Peyer's patch (tissue), 4 donors: ENCODE measurements at regions not wholly inside any gene's neighbourhood (a gene's known extent, or its start where the extent isn't known, plus 50 kb on each side); places are given as distances from the start of the nearest gene placed in this dataset.

ENCODE experiments used
- DNase-seq, 3 donors: peaks; one replicate each; pipeline ENCODE4 v3.0.0-alpha.2; 2017 to 2019
- H3K27ac ChIP-seq, 4 donors: fragments of 200-600 bp; sonication (generic); one replicate each; pipeline ENCODE4 v1.5.1; 2016 to 2019
- H3K27me3 ChIP-seq, 2 donors: fragments of 200-600 bp; sonication (generic); one replicate each; pipeline ENCODE4 v1.5.1; 2019
- H3K36me3 ChIP-seq, 3 donors: fragments of 200-600 bp; sonication (generic); one replicate each; pipeline ENCODE4 v1.5.1; 2016 to 2019
- H3K4me1 ChIP-seq, 4 donors: fragments of 200-600 bp; sonication (generic); one replicate each; pipeline ENCODE4 v1.5.1; 2016 to 2019
- H3K4me3 ChIP-seq, 4 donors: fragments of 200-600 bp; sonication (generic); 1 replicate in 3 of 4; 2 replicates in 1 of 4; pipeline ENCODE4 v1.5.1; 2016 to 2019; ENCODE audit warnings: mild to moderate bottlenecking in 1 of 4
- H3K9me3 ChIP-seq, 4 donors: fragments of 200-600 bp; sonication (generic); one replicate each; pipeline ENCODE4 v1.5.1; 2016 to 2019; ENCODE audit warnings: mild to moderate bottlenecking in 1 of 4
- CTCF ChIP-seq, 6 experiments: fragments of 450-650 bp in 4 of 6; fragments of 200-600 bp in 2 of 6; sonication (generic) in 1 of 6; IDR thresholded peaks; one replicate each; pipeline ENCODE4 v1.5.1; 2017 to 2019; ENCODE audit warnings: antibody characterized with exemption in 6 of 6, mild to moderate bottlenecking in 3 of 6, moderate library complexity in 1 of 6
- POLR2A ChIP-seq, 2 donors: fragments of 450-650 bp; IDR thresholded peaks; one replicate each; pipeline ENCODE4 v1.5.1; 2017; ENCODE audit warnings: antibody characterized with exemption in 2 of 2, mild to moderate bottlenecking in 2 of 2, moderate library complexity in 2 of 2

- Histone ChIP-seq H3K4me1 (no peaks in the 10 kb centered on the region), H3K9me3 (no peaks in the 10 kb centered on the region), H3K27me3 (no peaks in the 10 kb centered on the region), H3K27ac (peak overlapping the region in 1 of 4 donors; percentile 39), H3K4me3 (no peak overlapping the region), H3K36me3 (no peaks in the 10 kb centered on the region)
- DNase-seq, result no peak
- TF ChIP-seq POLR2A (IDR thresholded peaks at IDR 0.05) (no peak), CTCF (IDR thresholded peaks at IDR 0.05) (no peak)
These were observed 136.8 kb upstream of the ARL4C start for GRCh38 chr2:234633581-234634230.

DNA sequence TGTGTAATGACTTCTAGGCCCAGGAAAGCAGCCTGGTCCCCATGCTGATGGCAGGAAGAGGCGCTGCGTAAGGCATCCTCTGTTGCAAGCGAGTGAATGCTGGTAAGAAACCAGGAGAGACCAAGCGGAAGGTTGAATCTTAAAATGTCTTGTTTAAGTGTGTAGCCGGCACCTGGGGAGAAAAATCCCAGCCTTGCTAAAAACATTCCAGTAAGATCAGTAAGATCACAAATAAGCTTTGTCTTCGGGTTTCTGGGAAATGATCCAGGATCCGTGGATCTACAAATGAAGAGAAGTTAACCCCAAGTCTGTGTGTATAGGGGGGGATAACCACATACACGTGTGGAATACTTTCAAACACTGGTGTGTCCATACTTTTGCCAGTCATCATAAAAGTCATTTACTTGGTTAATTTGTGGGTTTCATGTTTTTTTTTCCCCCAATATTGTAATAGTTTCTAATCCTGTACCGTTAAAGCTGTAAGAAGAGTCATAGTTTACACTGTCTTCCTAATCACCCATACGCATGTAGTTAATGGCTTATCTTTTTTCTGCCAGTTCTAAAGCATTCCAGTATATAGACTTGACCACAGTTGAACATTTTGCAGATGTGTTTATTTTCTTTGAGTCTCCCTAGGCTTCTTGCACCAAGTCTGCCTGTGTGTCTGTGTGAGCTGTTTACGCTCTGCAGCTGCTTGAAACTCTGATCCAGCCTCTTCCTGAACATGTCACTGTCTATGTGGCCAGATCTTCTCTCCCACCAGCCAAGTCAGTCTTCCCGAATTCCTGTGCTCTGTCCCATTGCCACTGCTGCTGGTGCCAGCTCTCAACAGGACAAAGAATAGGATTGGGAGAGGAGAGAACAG, 135.9 kb upstream of the ARL4C start:
- H3K27ac ChIP-seq, result peak overlapping the region in 1 of 4 donors; percentile 39
- H3K36me3 ChIP-seq, result no peaks in the 10 kb centered on the region
- TF ChIP-seq CTCF (IDR thresholded peaks at IDR 0.05) (no peak), POLR2A (IDR thresholded peaks at IDR 0.05) (no peak)
- no peaks in the 10 kb centered on the region for H3K27me3 ChIP-seq
- H3K9me3 ChIP-seq, result no peaks in the 10 kb centered on the region
- no peaks in the 10 kb centered on the region for H3K4me1 ChIP-seq
- DNase-seq, result no peak
- no peak overlapping the region for H3K4me3 ChIP-seq

DNA sequence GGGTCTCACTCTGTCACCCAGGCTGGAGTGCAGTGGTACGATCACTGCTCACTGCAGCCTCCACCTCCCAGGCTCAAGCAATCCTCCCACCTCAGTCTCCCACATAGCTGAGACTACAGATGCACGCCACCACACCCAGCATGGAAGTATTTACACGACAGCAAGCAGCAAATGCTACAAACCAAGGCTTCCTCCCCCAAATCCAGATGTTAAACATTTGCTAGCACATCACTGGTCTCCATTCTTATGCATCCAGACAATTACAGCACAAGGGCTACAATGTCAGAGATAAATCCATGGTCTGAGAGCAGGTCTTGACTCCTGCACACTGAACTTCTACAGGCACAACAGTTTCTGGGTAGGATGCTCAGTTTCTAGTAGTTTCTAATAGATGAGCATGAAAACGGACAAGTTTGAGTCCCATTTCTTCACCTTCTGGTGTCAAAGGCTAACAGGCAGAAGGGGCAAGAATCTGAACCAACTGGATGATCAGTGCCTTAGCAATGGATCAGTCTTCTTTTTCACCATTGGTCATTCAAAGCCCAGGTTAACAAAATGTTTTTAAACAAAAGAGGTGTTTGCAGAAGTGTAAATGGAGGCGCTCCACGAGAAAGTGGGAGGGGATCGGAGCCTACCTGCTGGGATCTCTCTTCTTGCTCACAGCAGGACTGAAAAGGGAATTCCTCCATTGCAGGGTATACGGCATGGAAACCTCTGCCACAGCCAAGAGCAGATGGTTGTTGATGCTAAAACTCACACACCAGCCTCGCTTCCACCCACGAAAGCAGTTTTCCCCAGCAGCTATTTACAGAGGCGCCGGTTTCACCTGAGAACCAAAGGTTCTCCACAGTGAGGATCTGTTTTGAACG, 135.0 kb upstream of the ARL4C start:
- Histone ChIP-seq H3K27ac (no peak overlapping the region), H3K9me3 (no peaks in the 10 kb centered on the region), H3K36me3 (no peaks in the 10 kb centered on the region), H3K27me3 (no peaks in the 10 kb centered on the region), H3K4me1 (no peaks in the 10 kb centered on the region), H3K4me3 (no peak overlapping the region)
- TF ChIP-seq CTCF (IDR thresholded peaks at IDR 0.05) (no peak), POLR2A (IDR thresholded peaks at IDR 0.05) (no peak)
- DNase-seq, result no peak

- no peaks in the 10 kb centered on the region for H3K4me1 ChIP-seq
- H3K27me3 ChIP-seq, result no peaks in the 10 kb centered on the region
- no peaks in the 10 kb centered on the region for H3K36me3 ChIP-seq
- TF ChIP-seq CTCF (IDR thresholded peaks at IDR 0.05) (no peak), POLR2A (IDR thresholded peaks at IDR 0.05) (no peak)
- no peaks in the 10 kb centered on the region for H3K9me3 ChIP-seq
- no peak overlapping the region for H3K4me3 ChIP-seq
- no peak overlapping the region for H3K27ac ChIP-seq
- DNase-seq, result no peak
These were observed 133.9 kb upstream of the ARL4C start for GRCh38 chr2:234630801-234631261.

DNA sequence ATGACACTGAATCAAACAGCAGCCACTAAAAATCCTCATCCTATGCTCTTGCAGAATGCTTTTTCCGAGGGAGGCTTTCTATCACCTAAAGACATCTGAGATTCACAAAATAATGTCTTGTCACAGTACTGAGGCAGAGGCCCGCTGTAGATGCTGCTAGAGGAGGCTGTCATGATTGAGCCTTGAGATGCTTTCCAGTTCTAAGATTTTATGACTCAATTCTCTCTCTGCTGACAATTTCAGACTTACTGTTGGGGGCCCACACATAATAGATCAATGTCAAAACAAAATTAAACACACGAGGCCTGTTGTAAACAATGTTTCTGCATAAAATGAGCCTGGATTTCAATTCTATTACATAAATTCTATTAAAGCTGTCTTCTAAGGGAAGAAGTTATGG, 132.7 kb upstream of the ARL4C start:
- H3K4me3 ChIP-seq, result no peak overlapping the region
- no peak for DNase-seq
- TF ChIP-seq POLR2A (IDR thresholded peaks at IDR 0.05), result no peak
- TF ChIP-seq CTCF (IDR thresholded peaks at IDR 0.05), result no peak

More for the DNA sequence above, 132.7 kb upstream of the ARL4C start:
- Histone ChIP-seq H3K36me3 (no peaks in the 10 kb centered on the region), H3K9me3 (no peaks in the 10 kb centered on the region), H3K27ac (no peak overlapping the region), H3K4me1 (no peaks in the 10 kb centered on the region), H3K27me3 (no peaks in the 10 kb centered on the region)
